Natural killer cell (primary cell): ENCODE measurements at regions not wholly inside any gene's neighbourhood (a gene's known extent, or its start where the extent isn't known, plus 50 kb on each side); places are given as distances from the start of the nearest gene placed in this dataset.

Source experiments
- ATAC-seq, 3 donors: fragments of 150-1000 bp in 2 of 3; fragments of 200-7000 bp in 1 of 3; cut with Tn5 transposase; 1 replicate in 1 of 3; 2 replicates in 2 of 3; pipeline ENCODE4 v1.10.0; 2021; ENCODE audit warnings: mild to moderate bottlenecking in 2 of 3, moderate library complexity in 2 of 3
- DNase-seq, 2 donors: peaks; one replicate each; pipeline versions ENCODE4 v3.0.0 to v3.0.0-alpha.2; 2013 to 2021; ENCODE audit warnings: mixed read lengths in 1 of 2
- H3K27ac ChIP-seq: one replicate; pipeline ENCODE4 v1.5.1; 2013; ENCODE audit warnings: mild to moderate bottlenecking, low read length
- H3K27me3 ChIP-seq: one replicate; pipeline ENCODE4 v1.6.1; 2013; ENCODE audit warnings: low read length; ENCODE audit not compliant: control insufficient read depth, insufficient read depth
- H3K36me3 ChIP-seq: one replicate; pipeline ENCODE4 v1.6.1; 2013; ENCODE audit warnings: low read length; ENCODE audit not compliant: control insufficient read depth, insufficient read depth
- H3K4me1 ChIP-seq: one replicate; pipeline ENCODE4 v1.6.1; 2013; ENCODE audit warnings: low read length; ENCODE audit not compliant: control insufficient read depth, insufficient read depth
- H3K4me3 ChIP-seq: one replicate; pipeline ENCODE4 v1.5.1; 2013; ENCODE audit warnings: low read length
- H3K9me3 ChIP-seq: one replicate; pipeline ENCODE4 v1.6.1; 2013; ENCODE audit warnings: low read length; ENCODE audit not compliant: control insufficient read depth, insufficient read depth
- H3K27ac Mint-ChIP-seq, 2 donors: one replicate each; pipeline ENCODE4 v1.8.0; 2022; ENCODE audit warnings: mild to moderate bottlenecking in 2 of 2, mixed read lengths in 2 of 2, moderate library complexity in 1 of 2
- H3K27me3 Mint-ChIP-seq, 2 donors: one replicate each; pipeline ENCODE4 v1.8.0; 2022; ENCODE audit warnings: low read depth in 2 of 2, mixed read lengths in 2 of 2
- H3K36me3 Mint-ChIP-seq: one replicate; pipeline ENCODE4 v1.8.0; 2022; ENCODE audit warnings: mixed read lengths
- H3K4me1 Mint-ChIP-seq, 2 donors: one replicate each; pipeline ENCODE4 v1.8.0; 2022; ENCODE audit warnings: mixed read lengths in 2 of 2
- H3K4me3 Mint-ChIP-seq: one replicate; pipeline ENCODE4 v1.8.0; 2022; ENCODE audit warnings: mild to moderate bottlenecking, moderate library complexity, mixed read lengths
- H3K9me3 Mint-ChIP-seq, 2 donors: one replicate each; pipeline ENCODE4 v1.8.0; 2022; ENCODE audit warnings: mixed read lengths in 2 of 2
- WGBS: methylation state at CpG from one replicate; pipeline ENCODE4 v1.1.7; 2013; ENCODE audit warnings: missing lambda C conversion rate; ENCODE audit not compliant: insufficient coverage; 5-methylcytosine and 5-hydroxymethylcytosine counted together
- intact Hi-C: fragments of 100-400 bp; cut with micrococcal nuclease; formaldehyde crosslinking; loops from one replicate; pipeline ENCODE4 v1.14.2; 2022
- TF ChIP-seq, protein P1 (sequence below): fragments of 200-600 bp; IDR thresholded peaks from one replicate; pipeline ENCODE4 v1.8.0; 2022; ENCODE audit warnings: antibody characterized with exemption

DNA sequence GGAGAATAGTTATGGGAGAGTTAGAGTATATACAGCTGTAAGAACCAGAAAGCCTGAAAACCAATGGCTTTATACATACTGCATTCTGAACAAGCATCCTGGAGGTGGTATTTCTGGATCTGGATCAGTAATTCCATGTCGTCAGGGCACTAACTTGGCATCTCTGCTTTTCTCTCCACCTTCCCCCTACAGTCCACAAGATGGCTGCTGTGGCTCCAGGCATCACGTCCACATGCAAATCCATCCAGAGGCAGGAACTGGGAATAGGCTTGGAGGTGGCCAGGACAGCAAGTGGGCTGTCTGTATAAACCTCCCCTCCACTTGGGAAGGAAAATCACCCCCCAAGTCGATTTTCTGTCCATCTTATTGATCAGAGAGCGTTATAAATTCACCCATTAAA is 86.2 kb upstream of the WDR26 start:
- no peak for DNase-seq
- WGBS = 93% methylated on average over 2 of the region's 4 CpGs

DNA sequence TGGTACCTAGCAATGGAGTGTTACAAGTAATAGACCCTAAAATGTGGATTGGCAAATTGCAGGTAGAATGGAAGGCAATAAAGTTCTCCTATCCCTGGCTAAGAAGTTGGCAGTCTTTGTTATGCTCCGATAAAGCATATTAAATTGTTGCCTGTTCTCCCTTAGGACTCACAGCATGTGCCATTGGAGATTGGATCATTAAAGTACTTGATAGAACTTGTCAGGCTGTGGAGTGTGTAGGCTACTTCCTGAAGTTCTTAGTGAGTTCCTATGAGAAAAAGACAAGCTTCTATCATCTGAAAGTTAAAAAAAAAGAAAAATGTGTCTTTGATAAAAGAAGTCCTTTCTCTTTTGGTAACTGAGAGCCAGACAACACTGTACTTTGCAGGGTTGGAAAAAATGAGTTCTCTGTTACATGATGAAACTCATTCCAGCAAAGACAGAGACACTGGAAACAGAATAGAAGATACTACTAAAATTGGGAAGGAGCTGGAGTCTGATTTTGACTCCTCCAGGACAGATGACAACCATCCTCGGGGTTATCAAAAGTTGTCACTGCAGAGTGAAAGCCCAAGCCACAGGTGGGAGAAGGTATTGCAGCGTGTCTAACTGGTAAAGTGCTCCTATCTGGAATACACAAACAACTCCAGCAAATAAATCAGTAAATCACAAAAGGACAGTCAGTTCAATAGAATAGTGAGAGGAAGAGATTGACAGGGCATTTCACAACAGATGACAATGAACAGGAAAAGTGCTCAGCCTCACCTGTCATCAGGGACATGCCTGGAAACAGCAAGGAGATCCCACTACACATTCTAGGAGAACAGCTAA is 87.5 kb upstream of the WDR26 start:
- Histone ChIP-seq H3K36me3 (no peaks in the 10 kb centered on the region), H3K4me3 (no peak overlapping the region), H3K27me3 (no peaks in the 10 kb centered on the region), H3K27ac (no peak overlapping the region), H3K4me1 (no peaks in the 10 kb centered on the region), H3K9me3 (no peaks in the 10 kb centered on the region)
- no peak for DNase-seq
- Mint-ChIP-seq H3K27me3 (no peaks in the 10 kb centered on the region), H3K9me3 (no peaks in the 10 kb centered on the region), H3K27ac (no peak overlapping the region), H3K36me3 (no peaks in the 10 kb centered on the region), H3K4me3 (no peak overlapping the region), H3K4me1 (no peaks in the 10 kb centered on the region)
- intact Hi-C loops = no loop called here
- 77% methylated on average over 2 of the region's 3 CpGs for WGBS
- TF ChIP-seq, protein P1, sequence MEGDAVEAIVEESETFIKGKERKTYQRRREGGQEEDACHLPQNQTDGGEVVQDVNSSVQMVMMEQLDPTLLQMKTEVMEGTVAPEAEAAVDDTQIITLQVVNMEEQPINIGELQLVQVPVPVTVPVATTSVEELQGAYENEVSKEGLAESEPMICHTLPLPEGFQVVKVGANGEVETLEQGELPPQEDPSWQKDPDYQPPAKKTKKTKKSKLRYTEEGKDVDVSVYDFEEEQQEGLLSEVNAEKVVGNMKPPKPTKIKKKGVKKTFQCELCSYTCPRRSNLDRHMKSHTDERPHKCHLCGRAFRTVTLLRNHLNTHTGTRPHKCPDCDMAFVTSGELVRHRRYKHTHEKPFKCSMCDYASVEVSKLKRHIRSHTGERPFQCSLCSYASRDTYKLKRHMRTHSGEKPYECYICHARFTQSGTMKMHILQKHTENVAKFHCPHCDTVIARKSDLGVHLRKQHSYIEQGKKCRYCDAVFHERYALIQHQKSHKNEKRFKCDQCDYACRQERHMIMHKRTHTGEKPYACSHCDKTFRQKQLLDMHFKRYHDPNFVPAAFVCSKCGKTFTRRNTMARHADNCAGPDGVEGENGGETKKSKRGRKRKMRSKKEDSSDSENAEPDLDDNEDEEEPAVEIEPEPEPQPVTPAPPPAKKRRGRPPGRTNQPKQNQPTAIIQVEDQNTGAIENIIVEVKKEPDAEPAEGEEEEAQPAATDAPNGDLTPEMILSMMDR = no peak
- ATAC-seq = no peak

More for the DNA sequence above, 86.2 kb upstream of the WDR26 start:
- H3K9me3 ChIP-seq = no peaks in the 10 kb centered on the region
- ATAC-seq = no peak
- no peaks in the 10 kb centered on the region for H3K36me3 ChIP-seq
- Mint-ChIP-seq H3K4me1 (no peaks in the 10 kb centered on the region), H3K9me3 (no peaks in the 10 kb centered on the region), H3K36me3 (no peaks in the 10 kb centered on the region), H3K4me3 (no peak overlapping the region), H3K27me3 (no peaks in the 10 kb centered on the region), H3K27ac (no peak overlapping the region)
- H3K27ac ChIP-seq = no peak overlapping the region
- intact Hi-C loops = no loop called here
- no peaks in the 10 kb centered on the region for H3K4me1 ChIP-seq
- TF ChIP-seq, protein P1 = no peak
- no peak overlapping the region for H3K4me3 ChIP-seq
- no peaks in the 10 kb centered on the region for H3K27me3 ChIP-seq

DNA sequence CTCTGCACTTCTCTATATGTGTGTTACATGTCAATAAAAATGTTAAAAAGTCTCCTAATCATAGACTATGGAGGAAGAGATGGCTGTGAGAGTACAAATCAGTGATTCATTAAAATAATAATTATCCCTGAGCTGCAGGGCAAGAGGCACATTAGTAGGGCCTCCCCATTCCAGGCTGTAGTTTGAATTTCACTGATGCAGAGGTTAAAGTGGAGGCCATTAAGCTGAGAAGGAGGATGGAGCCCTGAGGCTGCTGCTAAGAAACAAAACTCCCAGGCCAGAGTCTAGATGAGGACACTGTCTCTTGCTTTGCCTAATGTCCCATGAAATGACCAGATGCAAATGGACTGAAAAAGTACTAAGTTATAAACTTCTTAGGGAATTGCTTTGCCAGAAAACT is 89.1 kb upstream of the WDR26 start:
- no peak overlapping the region for H3K4me3 Mint-ChIP-seq
- H3K27me3 ChIP-seq = no peaks in the 10 kb centered on the region
- H3K4me1 Mint-ChIP-seq = no peaks in the 10 kb centered on the region
- no peak overlapping the region for H3K4me3 ChIP-seq
- H3K9me3 ChIP-seq = no peaks in the 10 kb centered on the region
- H3K27me3 Mint-ChIP-seq = no peaks in the 10 kb centered on the region
- ATAC-seq = no peak
- DNase-seq = no peak
- no peak overlapping the region for H3K27ac Mint-ChIP-seq
- no peaks in the 10 kb centered on the region for H3K36me3 ChIP-seq
- H3K9me3 Mint-ChIP-seq = no peaks in the 10 kb centered on the region
- no peaks in the 10 kb centered on the region for H3K36me3 Mint-ChIP-seq
- TF ChIP-seq, protein P1 = no peak
- intact Hi-C loops = no loop called here
- H3K27ac ChIP-seq = no peak overlapping the region
- no peaks in the 10 kb centered on the region for H3K4me1 ChIP-seq

DNA sequence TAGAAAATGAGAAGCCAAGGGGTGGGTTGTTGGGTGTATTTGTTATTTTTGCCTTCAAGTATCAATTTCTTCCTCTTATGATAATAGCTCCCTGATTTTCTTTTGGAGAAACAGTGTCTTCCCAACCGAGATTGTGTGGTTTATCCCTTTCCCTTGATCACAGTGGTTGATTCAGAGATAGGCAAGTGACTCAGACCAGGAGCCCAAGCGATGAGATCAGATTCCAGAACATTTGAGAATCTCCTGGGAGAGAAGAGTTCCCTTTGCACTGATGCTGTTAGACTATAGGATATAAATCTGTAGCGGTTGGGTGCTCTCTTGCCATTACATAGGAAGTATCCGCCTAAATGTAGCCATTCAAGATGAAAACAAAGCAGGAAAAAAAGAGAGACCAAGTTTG is 90.1 kb upstream of the WDR26 start:
- no peaks in the 10 kb centered on the region for H3K36me3 ChIP-seq

More for the DNA sequence above, 90.1 kb upstream of the WDR26 start:
- no peaks in the 10 kb centered on the region for H3K27me3 Mint-ChIP-seq
- H3K4me3 Mint-ChIP-seq = no peak overlapping the region
- no peaks in the 10 kb centered on the region for H3K36me3 Mint-ChIP-seq
- DNase-seq (no peak), ATAC-seq (no peak)
- Histone ChIP-seq H3K27me3 (no peaks in the 10 kb centered on the region), H3K27ac (no peak overlapping the region), H3K9me3 (no peaks in the 10 kb centered on the region), H3K4me1 (no peaks in the 10 kb centered on the region), H3K4me3 (no peak overlapping the region)
- WGBS = 86% methylated on average over 4 of the region's 4 CpGs
- intact Hi-C loops = no loop called here
- no peak overlapping the region for H3K27ac Mint-ChIP-seq
- TF ChIP-seq, protein P1 = no peak
- H3K9me3 Mint-ChIP-seq = no peaks in the 10 kb centered on the region
- H3K4me1 Mint-ChIP-seq = no peaks in the 10 kb centered on the region
